ENCODE measurements at regions not wholly inside any gene's neighbourhood (a gene's known extent, or its start where the extent isn't known, plus 50 kb on each side); places are given as distances from the start of the nearest gene placed in this dataset.

DNA sequence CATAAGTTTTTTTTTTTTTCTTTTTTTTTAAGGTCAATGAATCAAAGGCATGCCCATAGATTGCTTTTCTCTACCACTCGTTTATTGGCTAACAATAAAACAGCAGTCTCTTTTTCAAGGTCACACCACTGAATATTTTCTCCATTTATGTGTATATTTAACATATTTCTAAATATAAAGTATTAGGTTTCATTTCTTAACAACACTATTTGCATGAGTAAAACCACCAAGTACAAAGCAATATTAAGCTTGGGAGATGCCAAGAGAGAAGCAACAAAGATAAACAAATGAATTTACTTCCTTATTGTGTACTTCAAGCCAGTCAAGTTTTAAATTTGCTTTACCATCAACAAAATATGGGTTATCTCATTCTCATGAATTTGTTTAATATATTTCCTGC lies 708.9 kb upstream of the CCDC179 start:
- Histone ChIP-seq H3K27me3 (ENCODE audit: insufficient read depth in 3 of 3, low read length in 2 of 3) (no peaks in the 10 kb centered on the region), H3K27ac (no peak overlapping the region), H3K9me3 (no peaks in the 10 kb centered on the region), H3K36me3 (ENCODE audit: insufficient read depth in 1 of 2, low read depth in 1 of 2) (no peaks in the 10 kb centered on the region), H3K4me1 (no peaks in the 10 kb centered on the region), H3K4me3 (no peak overlapping the region)
- DNase-seq: no peak
- WGBS, 3 donors: 55 to 72% (median 67%) methylated on average over 1 of the region's 1 CpG
- intact Hi-C loops (cut with DNase I): no loop called here
- ATAC-seq: no peak
- TF ChIP-seq, protein P1, sequence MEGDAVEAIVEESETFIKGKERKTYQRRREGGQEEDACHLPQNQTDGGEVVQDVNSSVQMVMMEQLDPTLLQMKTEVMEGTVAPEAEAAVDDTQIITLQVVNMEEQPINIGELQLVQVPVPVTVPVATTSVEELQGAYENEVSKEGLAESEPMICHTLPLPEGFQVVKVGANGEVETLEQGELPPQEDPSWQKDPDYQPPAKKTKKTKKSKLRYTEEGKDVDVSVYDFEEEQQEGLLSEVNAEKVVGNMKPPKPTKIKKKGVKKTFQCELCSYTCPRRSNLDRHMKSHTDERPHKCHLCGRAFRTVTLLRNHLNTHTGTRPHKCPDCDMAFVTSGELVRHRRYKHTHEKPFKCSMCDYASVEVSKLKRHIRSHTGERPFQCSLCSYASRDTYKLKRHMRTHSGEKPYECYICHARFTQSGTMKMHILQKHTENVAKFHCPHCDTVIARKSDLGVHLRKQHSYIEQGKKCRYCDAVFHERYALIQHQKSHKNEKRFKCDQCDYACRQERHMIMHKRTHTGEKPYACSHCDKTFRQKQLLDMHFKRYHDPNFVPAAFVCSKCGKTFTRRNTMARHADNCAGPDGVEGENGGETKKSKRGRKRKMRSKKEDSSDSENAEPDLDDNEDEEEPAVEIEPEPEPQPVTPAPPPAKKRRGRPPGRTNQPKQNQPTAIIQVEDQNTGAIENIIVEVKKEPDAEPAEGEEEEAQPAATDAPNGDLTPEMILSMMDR (IDR thresholded peaks at IDR 0.05): no peak

DNA sequence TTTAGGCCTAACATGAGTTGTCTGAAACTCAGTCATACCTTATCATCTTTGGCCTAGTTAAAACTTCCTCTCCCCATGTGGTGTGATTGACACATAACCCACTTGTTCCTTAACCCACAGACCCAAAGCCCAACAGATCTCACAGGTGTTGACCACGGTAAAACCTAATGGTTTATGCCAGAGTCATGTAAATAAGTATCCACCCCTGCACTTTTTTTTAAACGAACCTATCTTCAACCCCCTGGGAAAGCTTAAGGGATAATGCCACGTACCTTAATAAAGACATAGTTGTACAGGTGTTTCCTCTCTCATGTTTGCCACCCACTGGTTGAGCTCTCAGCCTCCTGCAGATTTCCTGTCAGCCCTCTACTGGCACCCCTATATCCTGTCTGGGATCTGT lies 709.3 kb upstream of the CCDC179 start:
- H3K27ac ChIP-seq: no peak overlapping the region
- intact Hi-C loops (cut with DNase I): no loop called here
- WGBS, 3 donors: 49 to 63% (median 60%) methylated on average over 3 of the region's 3 CpGs

DNA sequence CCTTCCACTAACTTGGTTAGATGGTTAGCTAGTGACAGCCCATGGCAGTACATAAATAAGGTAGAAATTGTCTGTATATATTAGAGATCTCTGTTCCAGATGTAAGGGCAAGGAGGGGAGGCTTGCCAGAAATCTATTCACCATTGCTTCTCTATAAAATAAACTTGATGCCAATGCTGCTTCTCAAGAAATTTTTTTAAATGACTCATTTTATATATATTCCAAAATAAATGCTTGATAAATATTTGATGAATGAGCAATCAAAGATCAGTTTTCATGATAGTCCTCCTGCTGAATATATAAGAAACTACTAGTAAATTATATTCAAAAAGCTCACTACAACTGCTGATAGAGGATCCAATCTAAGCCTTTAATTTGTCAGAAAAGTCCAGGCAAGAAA lies 710.6 kb upstream of the CCDC179 start:
- Histone ChIP-seq H3K27me3 (ENCODE audit: insufficient read depth in 3 of 3, low read length in 2 of 3) (no peaks in the 10 kb centered on the region), H3K27ac (no peak overlapping the region), H3K4me1 (no peaks in the 10 kb centered on the region), H3K4me3 (no peak overlapping the region), H3K9me3 (no peaks in the 10 kb centered on the region), H3K36me3 (ENCODE audit: insufficient read depth in 1 of 2, low read depth in 1 of 2) (no peaks in the 10 kb centered on the region)
- ATAC-seq (no peak), DNase-seq (no peak)
- TF ChIP-seq, protein P1 (IDR thresholded peaks at IDR 0.05): no peak
- intact Hi-C loops (cut with DNase I): no loop called here

More for the DNA sequence above, 709.3 kb upstream of the CCDC179 start:
- Histone ChIP-seq H3K9me3 (no peaks in the 10 kb centered on the region), H3K4me1 (no peaks in the 10 kb centered on the region), H3K36me3 (ENCODE audit: insufficient read depth in 1 of 2, low read depth in 1 of 2) (no peaks in the 10 kb centered on the region), H3K4me3 (no peak overlapping the region), H3K27me3 (ENCODE audit: insufficient read depth in 3 of 3, low read length in 2 of 3) (no peaks in the 10 kb centered on the region)
- TF ChIP-seq, protein P1 (IDR thresholded peaks at IDR 0.05): no peak
- DNase-seq (no peak), ATAC-seq (no peak)

DNA sequence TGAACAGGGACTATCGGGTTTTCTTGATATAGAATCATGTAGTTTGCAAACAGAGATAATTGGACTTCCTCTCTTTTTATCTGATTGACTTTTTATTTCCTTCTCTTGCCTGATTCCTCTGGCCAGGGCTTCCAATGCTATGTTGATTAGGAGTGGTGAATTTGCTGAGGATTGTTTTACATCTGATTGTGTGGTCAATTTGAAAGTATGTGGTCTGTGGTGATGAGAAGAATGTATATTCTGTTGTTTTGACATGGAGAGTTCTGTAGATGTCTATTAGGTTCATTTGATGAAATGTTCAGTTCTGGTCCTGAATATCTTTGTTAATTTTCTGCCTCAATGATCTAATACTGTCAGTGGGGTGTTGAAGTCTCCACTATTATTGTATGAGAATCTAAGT lies 713.2 kb upstream of the CCDC179 start:
- intact Hi-C loops (cut with DNase I): no loop called here
- DNase-seq (no peak), ATAC-seq (no peak)
- H3K27me3 ChIP-seq (ENCODE audit: insufficient read depth in 3 of 3, low read length in 2 of 3): no peaks in the 10 kb centered on the region
- no peaks in the 10 kb centered on the region for H3K4me1 ChIP-seq
- TF ChIP-seq, protein P1 (IDR thresholded peaks at IDR 0.05): no peak
- H3K36me3 ChIP-seq (ENCODE audit: insufficient read depth in 1 of 2, low read depth in 1 of 2): no peaks in the 10 kb centered on the region
- H3K4me3 ChIP-seq: no peak overlapping the region
- H3K27ac ChIP-seq: no peak overlapping the region
- 75 to 81% (median 76%) methylated on average over 1 of the region's 1 CpG for WGBS, 3 donors
- H3K9me3 ChIP-seq: no peaks in the 10 kb centered on the region

DNA sequence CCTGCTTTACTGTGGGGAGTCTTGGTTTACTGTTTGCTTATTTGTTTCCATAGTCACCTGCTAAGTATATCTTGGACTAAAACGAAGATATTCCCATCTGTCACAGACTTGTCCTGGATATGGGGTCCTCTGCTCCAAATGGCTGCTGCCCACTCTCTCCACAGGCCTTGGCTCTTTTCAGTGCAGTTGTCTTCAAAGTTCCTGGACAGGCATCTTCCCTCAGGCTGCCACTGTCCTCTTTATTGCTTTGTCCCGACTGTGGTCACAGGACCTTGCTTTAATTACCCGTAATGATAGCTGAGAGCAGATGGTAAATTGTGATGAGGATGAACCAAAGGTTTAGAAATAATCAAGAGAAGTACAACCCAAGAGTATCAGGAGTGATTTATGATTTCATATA lies 713.9 kb upstream of the CCDC179 start:
- H3K9me3 ChIP-seq: no peaks in the 10 kb centered on the region
- WGBS, 3 donors: 42 to 48% (median 42%) methylated on average over 3 of the region's 3 CpGs
- intact Hi-C loops (cut with DNase I): no loop called here
- TF ChIP-seq, protein P1 (IDR thresholded peaks at IDR 0.05): no peak
- ATAC-seq (no peak), DNase-seq (no peak)
- no peaks in the 10 kb centered on the region for H3K36me3 ChIP-seq (ENCODE audit: insufficient read depth in 1 of 2, low read depth in 1 of 2)
- no peak overlapping the region for H3K4me3 ChIP-seq
- no peaks in the 10 kb centered on the region for H3K4me1 ChIP-seq
- no peaks in the 10 kb centered on the region for H3K27me3 ChIP-seq (ENCODE audit: insufficient read depth in 3 of 3, low read length in 2 of 3)
- H3K27ac ChIP-seq: no peak overlapping the region
